SK-N-MC (cell line): ENCODE measurements at regions not wholly inside any gene's neighbourhood (a gene's known extent, or its start where the extent isn't known, plus 50 kb on each side); places are given as distances from the start of the nearest gene placed in this dataset.

Experiments used
- EZH2 ChIP-seq: fragments of 200-600 bp; sonication (generic); IDR thresholded peaks from one replicate; pipeline ENCODE4 v1.6.1; 2017; ENCODE audit warnings: antibody characterized with exemption
- FOXP2 ChIP-seq: optimal IDR thresholded peaks from 2 replicates; pipeline ENCODE3; 2011; ENCODE audit warnings: mild to moderate bottlenecking, moderate library complexity; ENCODE audit not compliant: insufficient read depth; ENCODE audit errors: extremely low read length, control extremely low read depth
- POLR2AphosphoS5 ChIP-seq: IDR thresholded peaks from 2 replicates; pipeline ENCODE4 v1.6.1; 2012; ENCODE audit warnings: mild to moderate bottlenecking, low read depth, low read length, borderline replicate concordance

- TF ChIP-seq EZH2 (no peak), POLR2AphosphoS5 (no peak), FOXP2 (no peak)
These were observed 288.2 kb downstream of the MED10 start for GRCh38 chr5:6090079-6090654.
